Astrocyte of the cerebellum (primary cell): ENCODE measurements at regions not wholly inside any gene's neighbourhood (a gene's known extent, or its start where the extent isn't known, plus 50 kb on each side); places are given as distances from the start of the nearest gene placed in this dataset.

ENCODE experiments used
- DNase-seq: peaks from one replicate; pipeline ENCODE4 v3.0.0-alpha.2; 2011; ENCODE audit warnings: low read depth
- H3K4me3 ChIP-seq: 2 replicates; pipeline ENCODE4 v1.5.1; 2011; ENCODE audit warnings: mild to moderate bottlenecking, low read depth, low read length, moderate library complexity
- CTCF ChIP-seq: IDR thresholded peaks from 2 replicates; pipeline ENCODE4 v1.5.1; 2012; ENCODE audit warnings: low read length, low read depth, moderate library complexity, mild to moderate bottlenecking; ENCODE audit errors: missing control alignments
- in situ Hi-C: cut with HindIII; loops from 2 replicates; pipeline ENCODE4 v1.10.0; 2017; ENCODE audit warnings: low sequenced_read_pairs

GRCh38 chr5:2003690-2004365 lies 121.1 kb upstream of the IRX4 start:
- DNase-seq: no peak
- in situ Hi-C loops: no loop called here
- H3K4me3 ChIP-seq: no peak overlapping the region
- TF ChIP-seq CTCF: no peak

- TF ChIP-seq CTCF: no peak
- in situ Hi-C loops: no loop called here
- DNase-seq: no peak
Measured at GRCh38 chr5:2003206-2003605, 120.5 kb upstream of the IRX4 start.

GRCh38 chr5:2001300-2001699 lies 118.6 kb upstream of the IRX4 start:
- no peak for TF ChIP-seq CTCF

More at GRCh38 chr5:2003206-2003605, 120.5 kb upstream of the IRX4 start:
- no peak overlapping the region for H3K4me3 ChIP-seq

GRCh38 chr5:2000591-2000990 lies 117.9 kb upstream of the IRX4 start:
- DNase-seq: no peak
- in situ Hi-C loops: no loop called here
- H3K4me3 ChIP-seq: no peak overlapping the region
- TF ChIP-seq CTCF: no peak

More at GRCh38 chr5:2001300-2001699, 118.6 kb upstream of the IRX4 start:
- DNase-seq: no peak
- H3K4me3 ChIP-seq: no peak overlapping the region
- in situ Hi-C loops: no loop called here

- DNase-seq: no peak
- TF ChIP-seq CTCF: no peak
- in situ Hi-C loops: no loop called here
- no peak overlapping the region for H3K4me3 ChIP-seq
Measured at GRCh38 chr5:1999794-2000193, 117.1 kb upstream of the IRX4 start.

- no peak for TF ChIP-seq CTCF
- DNase-seq: no peak
- no peak overlapping the region for H3K4me3 ChIP-seq
- in situ Hi-C loops: no loop called here
Measured at GRCh38 chr5:1998716-1999317, 116.1 kb upstream of the IRX4 start.

- DNase-seq: no peak
- TF ChIP-seq CTCF: no peak
- in situ Hi-C loops: no loop called here
- no peak overlapping the region for H3K4me3 ChIP-seq
Measured at GRCh38 chr5:1998348-1998669, 115.6 kb upstream of the IRX4 start.
